ENCODE measurements at regions not wholly inside any gene's neighbourhood (a gene's known extent, or its start where the extent isn't known, plus 50 kb on each side); places are given as distances from the start of the nearest gene placed in this dataset.

- no peaks in the 10 kb centered on the region for H3K36me3 ChIP-seq (ENCODE audit: low read length)
- H3K79me2 ChIP-seq (ENCODE audit: insufficient read depth, low read length) = no peaks in the 10 kb centered on the region
- no peaks in the 10 kb centered on the region for H3K9me3 ChIP-seq (ENCODE audit: insufficient read depth, low read length)
- no peaks in the 10 kb centered on the region for H3K9me2 ChIP-seq (replicated peaks; ENCODE audit: insufficient read depth, low read length)
- H3F3A ChIP-seq (ENCODE audit: insufficient read depth) = no peaks in the 10 kb centered on the region
- H2AFZ ChIP-seq (ENCODE audit: low read depth, low read length, severe bottlenecking) = no peak overlapping the region
- H3K27me3 ChIP-seq (ENCODE audit: low read length) = no peaks in the 10 kb centered on the region
- no peak for TF ChIP-seq EZH2phosphoT487 (conservative IDR thresholded peaks at IDR 0.05; ENCODE audit: low read length)
- H3K4me2 ChIP-seq (ENCODE audit: low read depth, low read length, poor library complexity, severe bottlenecking) = no peak overlapping the region
- H3K4me3 ChIP-seq (ENCODE audit: insufficient read depth, low read length, poor library complexity, severe bottlenecking) = no peak overlapping the region
- no peak overlapping the region for H3K9ac ChIP-seq (ENCODE audit: low read length)
- H3K27ac ChIP-seq (ENCODE audit: low read depth, low read length) = no peak overlapping the region
- no peaks in the 10 kb centered on the region for H4K20me1 ChIP-seq (ENCODE audit: low read depth, low read length)
Measured at GRCh38 chr1:80801695-80802094, 999.0 kb upstream of the ADGRL2 start.

DNA sequence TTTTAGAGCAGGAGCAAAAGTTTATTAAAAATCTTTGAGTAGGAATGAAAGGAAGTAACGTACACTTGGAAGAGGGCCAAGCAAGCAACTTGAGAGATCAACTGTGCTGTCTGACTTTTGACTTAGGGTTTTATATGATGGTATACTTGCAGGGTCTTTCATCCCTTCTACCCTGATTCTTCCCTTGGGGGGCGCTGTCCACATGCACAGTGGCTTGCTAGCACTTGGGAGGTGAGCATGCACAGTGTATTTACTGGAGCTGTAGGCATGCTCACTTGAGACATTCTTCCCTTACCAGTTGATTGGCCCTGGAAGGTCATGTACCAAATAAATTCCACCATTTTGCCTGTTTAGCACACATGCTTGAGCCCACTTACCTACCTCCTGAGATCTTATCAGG is 1001.3 kb upstream of the ADGRL2 start:
- H3K9me3 ChIP-seq (ENCODE audit: insufficient read depth, low read length) = no peaks in the 10 kb centered on the region
- no peaks in the 10 kb centered on the region for H3K79me2 ChIP-seq (ENCODE audit: insufficient read depth, low read length)
- H3K9me2 ChIP-seq (replicated peaks; ENCODE audit: insufficient read depth, low read length) = no peaks in the 10 kb centered on the region
- H3K9ac ChIP-seq (ENCODE audit: low read length) = no peak overlapping the region
- no peak overlapping the region for H3K4me2 ChIP-seq (ENCODE audit: low read depth, low read length, poor library complexity, severe bottlenecking)
- H4K20me1 ChIP-seq (ENCODE audit: low read depth, low read length) = no peaks in the 10 kb centered on the region
- H3K27ac ChIP-seq (ENCODE audit: low read depth, low read length) = no peak overlapping the region
- TF ChIP-seq CTCF (IDR thresholded peaks at IDR 0.05; ENCODE audit: insufficient read depth, low read length, poor library complexity, severe bottlenecking) (no peak), EZH2phosphoT487 (conservative IDR thresholded peaks at IDR 0.05; ENCODE audit: low read length) (no peak)
- no peaks in the 10 kb centered on the region for H3K27me3 ChIP-seq (ENCODE audit: low read length)
- H3K4me3 ChIP-seq (ENCODE audit: insufficient read depth, low read length, poor library complexity, severe bottlenecking) = no peak overlapping the region
- no peaks in the 10 kb centered on the region for H3F3A ChIP-seq (ENCODE audit: insufficient read depth)
- H3K36me3 ChIP-seq (ENCODE audit: low read length) = no peaks in the 10 kb centered on the region
- no peak overlapping the region for H2AFZ ChIP-seq (ENCODE audit: low read depth, low read length, severe bottlenecking)

- TF ChIP-seq CTCF (IDR thresholded peaks at IDR 0.05; ENCODE audit: insufficient read depth, low read length, poor library complexity, severe bottlenecking) (no peak), EZH2phosphoT487 (conservative IDR thresholded peaks at IDR 0.05; ENCODE audit: low read length) (no peak)
- no peaks in the 10 kb centered on the region for H3K9me2 ChIP-seq (replicated peaks; ENCODE audit: insufficient read depth, low read length)
- H2AFZ ChIP-seq (ENCODE audit: low read depth, low read length, severe bottlenecking) = no peak overlapping the region
- H3K9ac ChIP-seq (ENCODE audit: low read length) = no peak overlapping the region
- no peaks in the 10 kb centered on the region for H3F3A ChIP-seq (ENCODE audit: insufficient read depth)
- H3K9me3 ChIP-seq (ENCODE audit: insufficient read depth, low read length) = no peaks in the 10 kb centered on the region
- no peaks in the 10 kb centered on the region for H4K20me1 ChIP-seq (ENCODE audit: low read depth, low read length)
- H3K4me3 ChIP-seq (ENCODE audit: insufficient read depth, low read length, poor library complexity, severe bottlenecking) = no peak overlapping the region
- no peaks in the 10 kb centered on the region for H3K27me3 ChIP-seq (ENCODE audit: low read length)
- no peaks in the 10 kb centered on the region for H3K79me2 ChIP-seq (ENCODE audit: insufficient read depth, low read length)
- H3K4me2 ChIP-seq (ENCODE audit: low read depth, low read length, poor library complexity, severe bottlenecking) = no peak overlapping the region
- H3K36me3 ChIP-seq (ENCODE audit: low read length) = no peaks in the 10 kb centered on the region
- H3K27ac ChIP-seq (ENCODE audit: low read depth, low read length) = no peak overlapping the region
Measured at GRCh38 chr1:80779275-80779674, 1021.5 kb upstream of the ADGRL2 start.

DNA sequence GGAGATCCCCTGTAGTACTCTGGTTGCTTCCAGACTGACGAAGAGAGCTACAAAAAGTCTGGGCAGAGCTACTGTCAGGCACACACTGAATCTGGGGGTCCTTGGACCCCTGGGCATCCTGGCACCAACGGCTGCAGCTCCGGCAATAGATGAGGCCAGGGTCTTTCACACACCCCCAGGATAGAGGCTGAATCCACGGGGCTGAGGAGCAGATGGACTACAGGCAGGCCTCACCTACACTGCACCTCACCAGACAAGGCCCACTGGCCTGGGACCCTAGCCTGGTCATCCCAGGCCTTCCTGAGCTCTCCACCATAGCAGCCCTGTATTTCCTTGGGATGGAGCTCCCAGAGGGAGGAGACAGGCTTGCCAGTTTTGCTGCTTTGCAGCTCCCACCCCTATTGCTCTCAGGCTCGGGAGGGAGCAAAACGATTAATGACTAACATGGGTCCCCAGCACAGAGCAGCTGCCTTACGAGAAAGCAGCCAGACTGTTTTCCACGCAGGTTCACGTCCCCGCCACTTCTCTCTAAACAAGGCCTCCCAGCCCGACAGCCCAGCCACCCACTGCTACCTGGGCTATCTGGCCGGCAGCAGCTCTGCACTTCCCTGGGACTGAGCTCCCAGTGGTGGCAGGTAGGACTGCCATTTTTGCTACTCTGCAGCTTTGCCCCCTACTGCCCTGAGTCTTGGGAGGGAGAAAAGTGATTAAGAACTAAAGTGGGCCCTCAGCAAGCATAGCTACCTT is 1022.5 kb upstream of the ADGRL2 start:
- Histone ChIP-seq H3K79me2 (ENCODE audit: insufficient read depth, low read length) (no peaks in the 10 kb centered on the region), H3K9ac (ENCODE audit: low read length) (no peak overlapping the region), H3K27ac (ENCODE audit: low read depth, low read length) (no peak overlapping the region), H3K4me2 (ENCODE audit: low read depth, low read length, poor library complexity, severe bottlenecking) (no peak overlapping the region), H3K9me3 (ENCODE audit: insufficient read depth, low read length) (no peaks in the 10 kb centered on the region), H2AFZ (ENCODE audit: low read depth, low read length, severe bottlenecking) (no peak overlapping the region), H3K9me2 (replicated peaks; ENCODE audit: insufficient read depth, low read length) (no peaks in the 10 kb centered on the region), H3K36me3 (ENCODE audit: low read length) (no peaks in the 10 kb centered on the region), H4K20me1 (ENCODE audit: low read depth, low read length) (no peaks in the 10 kb centered on the region), H3K4me3 (ENCODE audit: insufficient read depth, low read length, poor library complexity, severe bottlenecking) (no peak overlapping the region), H3K27me3 (ENCODE audit: low read length) (no peaks in the 10 kb centered on the region), H3F3A (ENCODE audit: insufficient read depth) (no peaks in the 10 kb centered on the region)
- TF ChIP-seq EZH2phosphoT487 (conservative IDR thresholded peaks at IDR 0.05; ENCODE audit: low read length) (no peak), CTCF (IDR thresholded peaks at IDR 0.05; ENCODE audit: insufficient read depth, low read length, poor library complexity, severe bottlenecking) (no peak)

All from SU-DHL-6 (cell line).